Astrocyte (in vitro differentiated cells and primary cell): ENCODE measurements at regions not wholly inside any gene's neighbourhood (a gene's known extent, or its start where the extent isn't known, plus 50 kb on each side); places are given as distances from the start of the nearest gene placed in this dataset.
A peak's percentile ranks its signal among the peaks of the same experiment; 100 is the strongest.

ENCODE experiments used
- DNase-seq: peaks from one replicate; pipeline ENCODE4 v3.0.0-alpha.2; 2010; ENCODE audit warnings: low read depth
- FAIRE-seq: peaks from 2 replicates; lab custom pipeline; 2011; peaks lifted over from hg19 to GRCh38; lab: Jason Lieb, UNC
- H2AFZ ChIP-seq: 2 replicates; pipeline ENCODE4 v1.6.0; 2012; ENCODE audit warnings: low read depth, low read length, inconsistent platforms
- H3K27ac ChIP-seq: 2 replicates; pipeline ENCODE4 v1.5.1; 2011; ENCODE audit warnings: low read depth, low read length, inconsistent platforms
- H3K27me3 ChIP-seq: 2 replicates; pipeline ENCODE4 v1.6.0; 2011; ENCODE audit warnings: low read length, inconsistent platforms; ENCODE audit not compliant: insufficient read depth
- H3K36me3 ChIP-seq: 2 replicates; pipeline ENCODE4 v1.5.1; 2011; ENCODE audit warnings: low read length, inconsistent platforms; ENCODE audit not compliant: insufficient read depth
- H3K4me1 ChIP-seq: 2 replicates; pipeline ENCODE4 v1.5.1; 2011; ENCODE audit warnings: low read length, inconsistent platforms; ENCODE audit not compliant: insufficient read depth
- H3K4me2 ChIP-seq: 2 replicates; pipeline ENCODE4 v1.6.0; 2012; ENCODE audit warnings: low read length, inconsistent platforms
- H3K4me3 ChIP-seq: 2 replicates; pipeline ENCODE4 v1.5.1; 2011; ENCODE audit warnings: low read depth, mild to moderate bottlenecking, low read length, inconsistent platforms; ENCODE audit not compliant: insufficient read depth
- H3K79me2 ChIP-seq: 2 replicates; pipeline ENCODE4 v1.6.0; 2012; ENCODE audit warnings: mild to moderate bottlenecking, low read length, inconsistent platforms; ENCODE audit not compliant: insufficient read depth
- H3K9ac ChIP-seq: 2 replicates; pipeline ENCODE4 v1.6.0; 2012; ENCODE audit warnings: mild to moderate bottlenecking, low read length, inconsistent platforms
- H3K9me3 ChIP-seq: 2 replicates; pipeline ENCODE4 v1.5.1; 2012; ENCODE audit warnings: low read depth, mild to moderate bottlenecking, low read length, inconsistent platforms; ENCODE audit not compliant: insufficient read depth
- H4K20me1 ChIP-seq: 2 replicates; pipeline ENCODE4 v1.6.0; 2012; ENCODE audit warnings: low read length, inconsistent platforms; ENCODE audit not compliant: insufficient read depth
- H3K27ac Mint-ChIP-seq: one replicate; pipeline ENCODE4 v1.8.0; 2021; ENCODE audit warnings: mild to moderate bottlenecking, mixed read lengths; ENCODE audit not compliant: unreplicated experiment
- H3K27me3 Mint-ChIP-seq: one replicate; pipeline ENCODE4 v1.8.0; 2021; ENCODE audit warnings: low read depth, mixed read lengths; ENCODE audit not compliant: unreplicated experiment
- H3K36me3 Mint-ChIP-seq: one replicate; pipeline ENCODE4 v1.8.0; 2021; ENCODE audit warnings: low read depth, mixed read lengths; ENCODE audit not compliant: unreplicated experiment
- H3K4me1 Mint-ChIP-seq: one replicate; pipeline ENCODE4 v1.8.0; 2021; ENCODE audit warnings: low read depth, mixed read lengths; ENCODE audit not compliant: unreplicated experiment
- H3K4me3 Mint-ChIP-seq: one replicate; pipeline ENCODE4 v1.8.0; 2021; ENCODE audit warnings: mild to moderate bottlenecking, moderate library complexity, mixed read lengths; ENCODE audit not compliant: unreplicated experiment
- H3K9me3 Mint-ChIP-seq: one replicate; pipeline ENCODE4 v1.8.0; 2021; ENCODE audit warnings: mild to moderate bottlenecking, mixed read lengths; ENCODE audit not compliant: unreplicated experiment
- CTCF ChIP-seq: IDR thresholded peaks from 2 replicates; pipeline ENCODE4 v1.5.1; 2011; ENCODE audit warnings: low read depth, mild to moderate bottlenecking, inconsistent platforms, low read length, moderate library complexity; ENCODE audit not compliant: insufficient read depth
- EZH2 ChIP-seq: IDR thresholded peaks from 2 replicates; pipeline ENCODE4 v1.6.1; 2012; ENCODE audit warnings: mild to moderate bottlenecking, low read length, inconsistent platforms; ENCODE audit not compliant: insufficient read depth

DNA sequence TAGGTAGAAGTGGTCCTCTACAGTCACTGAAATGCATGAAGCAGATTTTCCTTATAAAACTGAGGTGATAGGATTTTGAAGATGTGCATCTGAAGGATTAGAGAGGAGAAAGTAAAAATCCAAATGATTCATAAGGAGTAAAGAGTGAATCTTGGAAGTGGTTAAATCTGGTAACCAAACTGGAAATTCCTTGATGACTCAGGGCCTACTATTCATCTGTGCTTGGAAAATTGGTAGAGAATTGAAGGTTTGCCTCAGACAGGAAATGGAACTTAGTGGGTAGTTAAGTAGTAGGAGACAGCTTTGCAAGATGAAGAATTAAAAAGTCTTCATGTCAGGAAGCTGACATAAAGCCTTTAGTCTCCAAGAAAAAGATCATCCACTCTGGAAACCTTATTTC, 368.9 kb upstream of the CTSO start:
- peak; percentile 98 for FAIRE-seq
- H3K9ac ChIP-seq: peak overlapping the region; percentile 57
- H3K27ac Mint-ChIP-seq: peak overlapping the region; percentile 94

GRCh38 chr4:156321203-156321602, 367.5 kb upstream of the CTSO start:
- H3K4me2 ChIP-seq: peak overlapping the region; percentile 40
- DNase-seq: peak; percentile 98

More for the DNA sequence above, 368.9 kb upstream of the CTSO start:
- H3K36me3 ChIP-seq: no peaks in the 10 kb centered on the region
- no peak overlapping the region for H3K4me3 Mint-ChIP-seq
- no peaks in the 10 kb centered on the region for H3K27me3 ChIP-seq
- DNase-seq: peak; percentile 93
- H3K27ac ChIP-seq: peak overlapping the region; percentile 85
- H3K9me3 Mint-ChIP-seq: peaks cover 6% of the 10 kb centered on the region
- peaks cover 40% of the 10 kb centered on the region for H3K4me1 Mint-ChIP-seq
- H3K4me3 ChIP-seq: no peak overlapping the region
- no peaks in the 10 kb centered on the region for H3K79me2 ChIP-seq
- no peak for TF ChIP-seq CTCF
- TF ChIP-seq EZH2: no peak
- no peaks in the 10 kb centered on the region for H4K20me1 ChIP-seq
- no peak overlapping the region for H2AFZ ChIP-seq
- H3K27me3 Mint-ChIP-seq: no peaks in the 10 kb centered on the region
- peaks cover 4% of the 10 kb centered on the region for H3K36me3 Mint-ChIP-seq
- H3K4me2 ChIP-seq: peak overlapping the region; percentile 73
- no peaks in the 10 kb centered on the region for H3K9me3 ChIP-seq
- peaks cover 18% of the 10 kb centered on the region for H3K4me1 ChIP-seq

More at GRCh38 chr4:156321203-156321602, 367.5 kb upstream of the CTSO start:
- Histone ChIP-seq H3K9ac (no peak overlapping the region), H3K36me3 (no peaks in the 10 kb centered on the region), H2AFZ (no peak overlapping the region), H3K9me3 (no peaks in the 10 kb centered on the region), H4K20me1 (no peaks in the 10 kb centered on the region), H3K79me2 (no peaks in the 10 kb centered on the region), H3K27ac (peak overlapping the region; percentile 85), H3K4me1 (peaks cover 18% of the 10 kb centered on the region), H3K27me3 (no peaks in the 10 kb centered on the region), H3K4me3 (no peak overlapping the region)
- TF ChIP-seq CTCF (no peak), EZH2 (no peak)
- Mint-ChIP-seq H3K4me3 (no peak overlapping the region), H3K4me1 (peaks cover 37% of the 10 kb centered on the region), H3K27me3 (no peaks in the 10 kb centered on the region), H3K9me3 (peaks cover 15% of the 10 kb centered on the region), H3K27ac (peak overlapping the region; percentile 95), H3K36me3 (peaks cover 8% of the 10 kb centered on the region)
- peak; percentile 98 for FAIRE-seq
